Fibroblast of lung (primary cell): ENCODE measurements at regions not wholly inside any gene's neighbourhood (a gene's known extent, or its start where the extent isn't known, plus 50 kb on each side); places are given as distances from the start of the nearest gene placed in this dataset.
"Not testable (repeated sequence)": the region's sequence is repeated elsewhere in the genome, so short reads cannot be mapped to it uniquely, and the experiment has no call there.

ENCODE experiments used
- CTCF ChIP-seq, 2 donors: IDR thresholded peaks in 1 of 2; conservative IDR thresholded peaks in 1 of 2; 1 replicate in 1 of 2; 2 replicates in 1 of 2; pipeline ENCODE4 v1.5.1; 2011 to 2012; ENCODE audit warnings: low read length in 2 of 2, control low read depth in 1 of 2, inconsistent platforms in 1 of 2, low read depth in 1 of 2, mild to moderate bottlenecking in 1 of 2
- EZH2 ChIP-seq: IDR thresholded peaks from 2 replicates; pipeline ENCODE4 v1.5.1; 2012; ENCODE audit warnings: low read length, control low read depth, mild to moderate bottlenecking; ENCODE audit errors: missing control alignments

GRCh38 chr15:75119312-75119711, 82.4 kb upstream of the C15orf39 start:
- TF ChIP-seq CTCF (conservative IDR thresholded peaks at IDR 0.05 in 1 of 2, IDR thresholded peaks at IDR 0.05 in 1 of 2; ENCODE audit: low read depth in 1 of 2, low read length in 2 of 2); EZH2: not testable (repeated sequence)
